PC-3 (cell line): ENCODE measurements at regions not wholly inside any gene's neighbourhood (a gene's known extent, or its start where the extent isn't known, plus 50 kb on each side); places are given as distances from the start of the nearest gene placed in this dataset.
"Not testable (repeated sequence)": the region's sequence is repeated elsewhere in the genome, so short reads cannot be mapped to it uniquely, and the experiment has no call there.

ENCODE experiments used
- ATAC-seq: fragments of 200-7000 bp; cut with Tn5 transposase; 2 replicates; pipeline ENCODE4 v1.9.1; 2020; ENCODE audit warnings: mild to moderate bottlenecking, moderate library complexity
- BruUV-seq: library from RNA; stranded (reverse); fragments of 400-500 nt; replicated peaks from 2 replicates; lab custom pipeline; 2021; lab: Mats Ljungman, UMichigan
- CTCF ChIA-PET: fragments of 300-600 bp; sonication (Branson Sonifier 250); formaldehyde crosslinking; loops from one replicate; lab custom pipeline; 2022; ENCODE audit warnings: antibody characterized with exemption; lab: Charles Lee
- POLR2A ChIA-PET: fragments of 300-600 bp; sonication (Branson Sonifier 250); formaldehyde crosslinking; loops from one replicate; lab custom pipeline; 2022; ENCODE audit warnings: antibody characterized with exemption; ENCODE audit not compliant: unreplicated experiment; lab: Charles Lee
- DNase-seq: peaks from one replicate; pipeline ENCODE4 v3.0.0-alpha.2; 2015
- H2AFZ ChIP-seq: fragments of 300-600 bp; sonication (generic); 2 replicates; pipeline ENCODE4 v1.6.0; 2016; ENCODE audit warnings: antibody characterized with exemption, low read length
- H3F3A ChIP-seq: fragments of 300-600 bp; sonication (generic); one replicate; pipeline ENCODE4 v1.6.0; 2017; ENCODE audit warnings: antibody characterized with exemption, low read length, control low read depth, mild to moderate bottlenecking; ENCODE audit not compliant: unreplicated experiment
- H3K27ac ChIP-seq: fragments of 300-600 bp; sonication (generic); 2 replicates; pipeline ENCODE4 v1.5.1; 2016; ENCODE audit warnings: mild to moderate bottlenecking, low read length
- H3K27me3 ChIP-seq: fragments of 300-600 bp; sonication (generic); 2 replicates; pipeline ENCODE4 v1.6.1; 2016; ENCODE audit warnings: low read length, mixed read lengths
- H3K36me3 ChIP-seq: fragments of 300-600 bp; sonication (generic); 2 replicates; pipeline ENCODE4 v1.6.1; 2016; ENCODE audit warnings: low read depth, mixed run types, low read length, mixed read lengths
- H3K4me1 ChIP-seq: fragments of 300-600 bp; sonication (generic); 2 replicates; pipeline ENCODE4 v1.5.1; 2016; ENCODE audit warnings: low read length; ENCODE audit not compliant: insufficient read depth
- H3K4me2 ChIP-seq: fragments of 300-600 bp; sonication (generic); 2 replicates; pipeline ENCODE4 v1.6.0; 2016; ENCODE audit warnings: low read length
- H3K4me3 ChIP-seq: fragments of 300-600 bp; sonication (generic); 2 replicates; pipeline ENCODE4 v1.5.1; 2016; ENCODE audit warnings: mild to moderate bottlenecking, low read length, mixed read lengths
- H3K79me2 ChIP-seq: fragments of 300-600 bp; sonication (generic); 2 replicates; pipeline ENCODE4 v1.6.1; 2017; ENCODE audit warnings: low read length, mixed read lengths
- H3K9ac ChIP-seq: fragments of 300-600 bp; sonication (generic); 2 replicates; pipeline ENCODE4 v1.6.0; 2016; ENCODE audit warnings: mild to moderate bottlenecking, low read length
- H3K9me2 ChIP-seq: fragments of 300-600 bp; sonication (generic); replicated peaks from 2 replicates; pipeline ENCODE4 v1.6.1; 2016; ENCODE audit warnings: mixed run types, low read length, mixed read lengths
- H3K9me3 ChIP-seq: fragments of 300-600 bp; sonication (generic); 2 replicates; pipeline ENCODE4 v1.6.1; 2016; ENCODE audit warnings: low read length, mixed read lengths
- H4K20me1 ChIP-seq: fragments of 300-600 bp; sonication (generic); 2 replicates; pipeline ENCODE4 v1.6.1; 2016; ENCODE audit warnings: low read length, mixed read lengths
- EZH2 ChIP-seq: fragments of 300-600 bp; sonication (generic); IDR thresholded peaks from one replicate; pipeline ENCODE4 v1.6.1; 2017; ENCODE audit warnings: antibody characterized with exemption, mild to moderate bottlenecking, low read length; ENCODE audit not compliant: unreplicated experiment
- EZH2phosphoT487 ChIP-seq: fragments of 300-600 bp; sonication (generic); IDR thresholded peaks from 2 replicates; pipeline ENCODE4 v1.6.1; 2018; ENCODE audit warnings: mild to moderate bottlenecking, antibody characterized with exemption, low read length, borderline replicate concordance
- intact Hi-C: fragments of 100-400 bp; cut with micrococcal nuclease; formaldehyde crosslinking; loops from 2 replicates; pipeline ENCODE4 v1.9.0; 2023
- TF ChIP-seq, protein P1 (sequence below): fragments of 300-600 bp; sonication (generic); conservative IDR thresholded peaks from 2 replicates; pipeline ENCODE4 v1.5.1; 2017; ENCODE audit warnings: antibody characterized with exemption, low read depth, mild to moderate bottlenecking, low read length

DNA sequence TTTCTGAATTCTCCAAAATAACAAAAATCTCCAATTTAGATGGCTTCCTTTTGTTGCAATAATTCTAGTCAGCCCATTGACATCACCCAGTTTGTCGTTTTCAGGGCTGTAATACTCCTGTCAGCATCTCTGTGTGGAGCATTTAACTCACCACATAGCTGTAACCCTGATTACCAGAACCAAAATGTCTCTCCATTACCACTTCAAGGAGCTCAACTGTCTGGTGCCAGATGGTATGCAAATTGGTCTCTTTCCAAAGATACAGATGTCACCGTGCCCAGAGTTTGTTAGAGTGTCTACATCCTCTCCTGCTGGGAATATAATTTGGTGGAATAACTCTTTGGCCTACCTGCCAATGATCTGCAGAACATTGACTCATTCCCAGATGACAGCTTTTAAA, 350.3 kb upstream of the POT1 start:
- no TSS peak for BruUV-seq
- ChIA-PET CTCF (no interaction called here), POLR2A (no interaction called here)
- H3F3A ChIP-seq = no peaks in the 10 kb centered on the region
- ATAC-seq = no peak
- no peak for TF ChIP-seq EZH2
- TF ChIP-seq, protein P1, sequence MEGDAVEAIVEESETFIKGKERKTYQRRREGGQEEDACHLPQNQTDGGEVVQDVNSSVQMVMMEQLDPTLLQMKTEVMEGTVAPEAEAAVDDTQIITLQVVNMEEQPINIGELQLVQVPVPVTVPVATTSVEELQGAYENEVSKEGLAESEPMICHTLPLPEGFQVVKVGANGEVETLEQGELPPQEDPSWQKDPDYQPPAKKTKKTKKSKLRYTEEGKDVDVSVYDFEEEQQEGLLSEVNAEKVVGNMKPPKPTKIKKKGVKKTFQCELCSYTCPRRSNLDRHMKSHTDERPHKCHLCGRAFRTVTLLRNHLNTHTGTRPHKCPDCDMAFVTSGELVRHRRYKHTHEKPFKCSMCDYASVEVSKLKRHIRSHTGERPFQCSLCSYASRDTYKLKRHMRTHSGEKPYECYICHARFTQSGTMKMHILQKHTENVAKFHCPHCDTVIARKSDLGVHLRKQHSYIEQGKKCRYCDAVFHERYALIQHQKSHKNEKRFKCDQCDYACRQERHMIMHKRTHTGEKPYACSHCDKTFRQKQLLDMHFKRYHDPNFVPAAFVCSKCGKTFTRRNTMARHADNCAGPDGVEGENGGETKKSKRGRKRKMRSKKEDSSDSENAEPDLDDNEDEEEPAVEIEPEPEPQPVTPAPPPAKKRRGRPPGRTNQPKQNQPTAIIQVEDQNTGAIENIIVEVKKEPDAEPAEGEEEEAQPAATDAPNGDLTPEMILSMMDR = no peak
- no peak for TF ChIP-seq EZH2phosphoT487
- no peak for DNase-seq
- H3K79me2 ChIP-seq = no peaks in the 10 kb centered on the region
- H3K27me3 ChIP-seq = no peaks in the 10 kb centered on the region
- H2AFZ ChIP-seq = no peak overlapping the region
- no peaks in the 10 kb centered on the region for H3K4me1 ChIP-seq
- H3K9ac ChIP-seq = no peak overlapping the region
- H3K9me2 ChIP-seq = no peaks in the 10 kb centered on the region
- intact Hi-C loops = no loop called here
- H3K9me3 ChIP-seq = no peaks in the 10 kb centered on the region
- no peak overlapping the region for H3K27ac ChIP-seq
- no peak overlapping the region for H3K4me3 ChIP-seq
- no peaks in the 10 kb centered on the region for H3K36me3 ChIP-seq
- H4K20me1 ChIP-seq = no peaks in the 10 kb centered on the region
- H3K4me2 ChIP-seq = no peak overlapping the region

GRCh38 chr7:125278318-125278717, 348.7 kb upstream of the POT1 start:
- TF ChIP-seq, protein P1 = no peak
- TF ChIP-seq EZH2 (no peak), EZH2phosphoT487 (no peak)
- Histone ChIP-seq H3K27me3 (no peaks in the 10 kb centered on the region), H3K9me3 (no peaks in the 10 kb centered on the region), H2AFZ (no peak overlapping the region), H3K4me2 (no peak overlapping the region), H3K36me3 (no peaks in the 10 kb centered on the region), H3K9me2 (no peaks in the 10 kb centered on the region), H3K27ac (no peak overlapping the region), H3F3A (no peaks in the 10 kb centered on the region), H3K4me3 (no peak overlapping the region), H4K20me1 (no peaks in the 10 kb centered on the region), H3K79me2 (no peaks in the 10 kb centered on the region), H3K4me1 (no peaks in the 10 kb centered on the region), H3K9ac (no peak overlapping the region)
- BruUV-seq = no TSS peak
- CTCF ChIA-PET = no interaction called here
- no peak for ATAC-seq
- intact Hi-C loops = no loop called here
- POLR2A ChIA-PET = no interaction called here
- DNase-seq = no peak

DNA sequence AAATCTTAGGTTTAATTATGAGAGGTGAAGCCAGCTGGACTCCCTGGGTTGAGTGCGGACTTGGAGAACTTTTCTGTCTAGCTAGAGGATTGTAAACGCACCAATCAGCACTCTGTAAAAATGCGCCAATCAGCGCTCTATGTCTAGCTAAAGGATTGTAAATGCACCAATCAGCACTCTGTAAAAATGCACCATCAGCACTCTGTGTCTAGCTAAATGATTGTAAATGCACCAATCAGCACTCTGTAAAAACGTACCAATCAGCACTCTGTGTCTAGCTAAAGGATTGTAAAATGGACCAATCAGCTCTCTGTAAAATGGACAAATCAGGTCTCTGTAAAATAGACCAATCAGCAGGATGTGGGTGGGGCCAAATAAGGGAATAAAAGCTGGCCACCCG, 345.1 kb upstream of the POT1 start:
- H3K4me3 ChIP-seq, H2AFZ ChIP-seq, H3F3A ChIP-seq, CTCF ChIA-PET, BruUV-seq, POLR2A ChIA-PET, intact Hi-C loops, H3K27me3 ChIP-seq, H3K9ac ChIP-seq, DNase-seq, H3K27ac ChIP-seq, ATAC-seq, H4K20me1 ChIP-seq, H3K4me1 ChIP-seq, H3K4me2 ChIP-seq, H3K9me3 ChIP-seq, H3K79me2 ChIP-seq, H3K9me2 ChIP-seq, H3K36me3 ChIP-seq: not testable (repeated sequence)

GRCh38 chr7:125264174-125264856, 334.7 kb upstream of the POT1 start:
- H3K27ac ChIP-seq, H3K4me1 ChIP-seq, H3K9me3 ChIP-seq, H3K36me3 ChIP-seq, H3K4me3 ChIP-seq, H4K20me1 ChIP-seq, H3K9ac ChIP-seq, CTCF ChIA-PET, H3K9me2 ChIP-seq, intact Hi-C loops, DNase-seq, H2AFZ ChIP-seq, H3K27me3 ChIP-seq, H3K4me2 ChIP-seq, BruUV-seq, POLR2A ChIA-PET, ATAC-seq, H3K79me2 ChIP-seq, H3F3A ChIP-seq: not testable (repeated sequence)

DNA sequence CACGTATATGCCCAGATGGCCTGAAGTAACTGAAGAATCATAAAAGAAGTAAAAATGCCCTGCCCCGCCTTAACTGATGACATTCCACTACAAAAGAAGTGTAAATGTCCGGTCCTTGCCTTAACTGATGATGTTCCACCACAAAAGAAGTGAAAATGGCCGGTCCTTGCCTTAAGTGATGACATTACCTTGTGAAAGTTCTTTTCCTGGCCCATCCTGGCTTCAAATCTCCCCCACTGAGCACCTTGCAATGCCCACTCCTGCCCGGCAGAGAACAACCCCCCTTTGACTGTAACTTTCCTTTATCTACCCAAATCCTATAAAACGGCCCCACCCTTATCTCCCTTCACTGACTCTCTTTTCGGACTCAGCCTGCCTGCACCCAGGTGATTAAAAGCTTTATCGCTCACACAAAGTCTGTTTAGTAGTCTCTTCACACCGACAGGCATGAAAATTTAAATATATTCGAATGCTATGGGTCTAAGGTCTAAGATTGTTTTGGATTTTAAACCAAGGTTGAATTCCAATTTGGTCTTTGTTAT, 329.3 kb upstream of the POT1 start:
- H3K27me3 ChIP-seq, H3K4me2 ChIP-seq, H3K9me2 ChIP-seq, H3K9ac ChIP-seq, H3K79me2 ChIP-seq, CTCF ChIA-PET, DNase-seq, POLR2A ChIA-PET, intact Hi-C loops, ATAC-seq, H3F3A ChIP-seq, H3K36me3 ChIP-seq, H3K4me1 ChIP-seq, H3K27ac ChIP-seq, H3K9me3 ChIP-seq, BruUV-seq, H4K20me1 ChIP-seq, H3K4me3 ChIP-seq, H2AFZ ChIP-seq: not testable (repeated sequence)
